Gastrocnemius medialis (tissue), 4 donors: ENCODE measurements at regions not wholly inside any gene's neighbourhood (a gene's known extent, or its start where the extent isn't known, plus 50 kb on each side); places are given as distances from the start of the nearest gene placed in this dataset.

Source experiments
- CTCF ChIP-seq, 5 experiments: fragments of 450-650 bp in 3 of 5; fragments of 200-600 bp in 2 of 5; sonication (generic) in 2 of 5; IDR thresholded peaks in 4 of 5; conservative IDR thresholded peaks in 1 of 5; 1 replicate in 4 of 5; 2 replicates in 1 of 5; pipeline ENCODE4 v1.5.1; 2016 to 2019; ENCODE audit warnings: antibody characterized with exemption in 5 of 5, mild to moderate bottlenecking in 3 of 5, moderate library complexity in 3 of 5
- POLR2A ChIP-seq, 2 donors: fragments of 450-650 bp; IDR thresholded peaks; one replicate each; pipeline ENCODE4 v1.6.1; 2017; ENCODE audit warnings: antibody characterized with exemption in 2 of 2, mild to moderate bottlenecking in 2 of 2, moderate library complexity in 2 of 2

GRCh38 chr1:55937840-55938375 lies 641.5 kb downstream of the PLPP3 start:
- TF ChIP-seq CTCF (IDR thresholded peaks at IDR 0.05 in 4 of 5, conservative IDR thresholded peaks at IDR 0.05 in 1 of 5) (no peak), POLR2A (IDR thresholded peaks at IDR 0.05) (no peak)
